ENCODE measurements at regions not wholly inside any gene's neighbourhood (a gene's known extent, or its start where the extent isn't known, plus 50 kb on each side); places are given as distances from the start of the nearest gene placed in this dataset.

DNA sequence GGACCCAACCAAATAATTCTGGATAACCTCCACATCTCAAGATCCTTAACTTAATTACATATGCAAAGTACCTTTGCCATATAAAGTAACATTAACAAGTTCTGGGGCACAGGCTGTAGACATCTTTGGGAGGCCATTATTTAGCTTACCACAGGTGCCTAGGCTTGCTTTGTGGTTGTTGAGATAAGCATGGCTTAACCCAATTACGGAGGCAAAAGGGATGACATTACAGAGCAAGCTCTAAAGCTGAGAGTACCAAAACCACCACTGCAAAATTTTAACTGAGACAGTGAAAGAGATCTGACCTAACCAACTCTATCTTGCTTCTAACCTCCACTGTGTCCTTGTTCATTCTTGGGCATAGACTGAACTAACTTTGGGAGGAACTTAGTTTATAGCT is 502.9 kb upstream of the ATXN8OS start:
- no peak overlapping the region for H3K4me2 ChIP-seq
- POLR2A ChIA-PET = no interaction called here
- H3K9me2 ChIP-seq = no peaks in the 10 kb centered on the region
- CTCF ChIA-PET = interaction anchor here (1.9 kb wide), 1 partner anchor 20 kb away, joined by 4 read pairs; no protein-coding TSS in a partner anchor
- no peak overlapping the region for H3K9ac ChIP-seq
- H3K79me2 ChIP-seq (ENCODE audit: insufficient read depth) = no peaks in the 10 kb centered on the region
- H3K9me3 ChIP-seq = no peaks in the 10 kb centered on the region
- TF ChIP-seq TCF12 (IDR thresholded peaks at IDR 0.05) (no peak), SMC3 (IDR thresholded peaks at IDR 0.05; ENCODE audit: low read depth, low read length) (no peak), IRF3 (IDR thresholded peaks at IDR 0.05; ENCODE audit: low read depth, low read length) (no peak), FOXJ3 (CRISPR knock-in tag; IDR thresholded peaks at IDR 0.05) (no peak), RCOR1 (IDR thresholded peaks at IDR 0.05; ENCODE audit: low read length) (no peak), FOSL2 (IDR thresholded peaks at IDR 0.05; ENCODE audit: borderline replicate concordance, low read depth) (no peak), TEAD4 (IDR thresholded peaks at IDR 0.05; ENCODE audit: borderline replicate concordance, insufficient read depth) (no peak), ELF1 (IDR thresholded peaks at IDR 0.05) (no peak)
- TF ChIP-seq, protein P1, sequence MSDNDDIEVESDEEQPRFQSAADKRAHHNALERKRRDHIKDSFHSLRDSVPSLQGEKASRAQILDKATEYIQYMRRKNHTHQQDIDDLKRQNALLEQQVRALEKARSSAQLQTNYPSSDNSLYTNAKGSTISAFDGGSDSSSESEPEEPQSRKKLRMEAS (IDR thresholded peaks at IDR 0.05; ENCODE audit: low read depth) = no peak
- no peak overlapping the region for H3K4me3 ChIP-seq (ENCODE audit: low read depth in 2 of 2, low read length in 1 of 2)
- no peaks in the 10 kb centered on the region for H3K36me3 ChIP-seq (replicated peaks in 1 of 2; ENCODE audit: control insufficient read depth in 1 of 2, insufficient read depth in 2 of 2, low read length in 1 of 2)
- no peaks in the 10 kb centered on the region for H3K27me3 ChIP-seq (ENCODE audit: insufficient read depth)
- H3K4me1 ChIP-seq (ENCODE audit: control insufficient read depth in 1 of 2, insufficient read depth in 2 of 2, low read depth in 1 of 2, low read length in 1 of 2) = no peaks in the 10 kb centered on the region
- no peak overlapping the region for H3K27ac ChIP-seq (ENCODE audit: low read depth in 2 of 2, low read length in 1 of 2)
- DNase-seq = no peak
- H3F3A ChIP-seq (replicated peaks; ENCODE audit: insufficient read depth) = no peaks in the 10 kb centered on the region
- no peak overlapping the region for H2AFZ ChIP-seq (ENCODE audit: low read depth)
- 43% methylated on average over 1 of the region's 1 CpG for WGBS (ENCODE audit: low lambda C conversion rate)
- H4K20me1 ChIP-seq (ENCODE audit: insufficient read depth) = no peaks in the 10 kb centered on the region

DNA sequence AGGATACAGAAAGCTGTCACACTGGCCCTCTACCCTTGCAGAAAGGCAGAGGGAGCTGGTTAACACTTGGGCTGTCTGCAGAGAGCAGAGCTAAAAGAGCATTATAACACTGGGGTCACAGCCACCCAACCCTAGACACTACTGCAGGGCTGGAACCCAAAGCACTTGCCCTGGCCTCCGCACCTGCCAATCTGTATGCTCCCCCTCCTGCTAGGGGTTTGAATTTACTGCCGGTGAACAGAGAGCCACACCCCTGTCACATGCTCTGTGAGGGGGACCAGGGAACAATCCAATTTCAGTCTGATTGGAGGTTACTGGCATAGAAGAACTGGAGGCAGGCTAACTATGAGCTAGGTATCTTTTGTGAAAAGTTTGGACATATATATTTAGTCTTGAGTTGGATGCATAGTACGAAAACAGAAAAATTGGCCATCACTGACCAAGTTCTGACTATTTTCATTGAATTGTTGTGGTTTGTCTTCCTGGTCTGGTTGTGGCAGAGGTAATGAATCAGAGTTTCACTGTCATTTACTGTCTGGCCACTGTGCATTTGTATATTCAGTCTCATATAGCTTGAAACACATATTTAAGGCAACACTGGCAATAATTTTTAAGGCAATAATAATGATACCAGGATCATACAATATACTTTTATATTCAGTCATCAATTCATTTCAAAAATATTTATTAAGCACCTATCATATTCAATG is 504.3 kb upstream of the ATXN8OS start:
- 21% methylated on average over 2 of the region's 3 CpGs for WGBS (ENCODE audit: low lambda C conversion rate)
- H3K79me2 ChIP-seq (ENCODE audit: insufficient read depth) = no peaks in the 10 kb centered on the region
- no peak overlapping the region for H3K4me2 ChIP-seq
- H3K36me3 ChIP-seq (replicated peaks in 1 of 2; ENCODE audit: control insufficient read depth in 1 of 2, insufficient read depth in 2 of 2, low read length in 1 of 2) = no peaks in the 10 kb centered on the region
- TF ChIP-seq MEF2A (IDR thresholded peaks at IDR 0.05; ENCODE audit: borderline replicate concordance, low read depth) = no peak
- TF ChIP-seq, protein P2, sequence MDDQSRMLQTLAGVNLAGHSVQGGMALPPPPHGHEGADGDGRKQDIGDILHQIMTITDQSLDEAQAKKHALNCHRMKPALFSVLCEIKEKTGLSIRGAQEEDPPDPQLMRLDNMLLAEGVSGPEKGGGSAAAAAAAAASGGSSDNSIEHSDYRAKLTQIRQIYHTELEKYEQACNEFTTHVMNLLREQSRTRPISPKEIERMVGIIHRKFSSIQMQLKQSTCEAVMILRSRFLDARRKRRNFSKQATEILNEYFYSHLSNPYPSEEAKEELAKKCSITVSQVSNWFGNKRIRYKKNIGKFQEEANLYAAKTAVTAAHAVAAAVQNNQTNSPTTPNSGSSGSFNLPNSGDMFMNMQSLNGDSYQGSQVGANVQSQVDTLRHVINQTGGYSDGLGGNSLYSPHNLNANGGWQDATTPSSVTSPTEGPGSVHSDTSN (IDR thresholded peaks at IDR 0.05) = no peak
- no peak for TF ChIP-seq EP300 (IDR thresholded peaks at IDR 0.05; ENCODE audit: borderline replicate concordance in 1 of 2, low read depth in 1 of 2, low read length in 1 of 2)
- TF ChIP-seq, protein P3, sequence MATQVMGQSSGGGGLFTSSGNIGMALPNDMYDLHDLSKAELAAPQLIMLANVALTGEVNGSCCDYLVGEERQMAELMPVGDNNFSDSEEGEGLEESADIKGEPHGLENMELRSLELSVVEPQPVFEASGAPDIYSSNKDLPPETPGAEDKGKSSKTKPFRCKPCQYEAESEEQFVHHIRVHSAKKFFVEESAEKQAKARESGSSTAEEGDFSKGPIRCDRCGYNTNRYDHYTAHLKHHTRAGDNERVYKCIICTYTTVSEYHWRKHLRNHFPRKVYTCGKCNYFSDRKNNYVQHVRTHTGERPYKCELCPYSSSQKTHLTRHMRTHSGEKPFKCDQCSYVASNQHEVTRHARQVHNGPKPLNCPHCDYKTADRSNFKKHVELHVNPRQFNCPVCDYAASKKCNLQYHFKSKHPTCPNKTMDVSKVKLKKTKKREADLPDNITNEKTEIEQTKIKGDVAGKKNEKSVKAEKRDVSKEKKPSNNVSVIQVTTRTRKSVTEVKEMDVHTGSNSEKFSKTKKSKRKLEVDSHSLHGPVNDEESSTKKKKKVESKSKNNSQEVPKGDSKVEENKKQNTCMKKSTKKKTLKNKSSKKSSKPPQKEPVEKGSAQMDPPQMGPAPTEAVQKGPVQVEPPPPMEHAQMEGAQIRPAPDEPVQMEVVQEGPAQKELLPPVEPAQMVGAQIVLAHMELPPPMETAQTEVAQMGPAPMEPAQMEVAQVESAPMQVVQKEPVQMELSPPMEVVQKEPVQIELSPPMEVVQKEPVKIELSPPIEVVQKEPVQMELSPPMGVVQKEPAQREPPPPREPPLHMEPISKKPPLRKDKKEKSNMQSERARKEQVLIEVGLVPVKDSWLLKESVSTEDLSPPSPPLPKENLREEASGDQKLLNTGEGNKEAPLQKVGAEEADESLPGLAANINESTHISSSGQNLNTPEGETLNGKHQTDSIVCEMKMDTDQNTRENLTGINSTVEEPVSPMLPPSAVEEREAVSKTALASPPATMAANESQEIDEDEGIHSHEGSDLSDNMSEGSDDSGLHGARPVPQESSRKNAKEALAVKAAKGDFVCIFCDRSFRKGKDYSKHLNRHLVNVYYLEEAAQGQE (IDR thresholded peaks at IDR 0.05; ENCODE audit: low read depth, low read length) = no peak
- TF ChIP-seq SMC3 (IDR thresholded peaks at IDR 0.05; ENCODE audit: low read depth, low read length) = no peak
- TF ChIP-seq TCF12 (IDR thresholded peaks at IDR 0.05) = no peak
- no peak for TF ChIP-seq FOSL2 (IDR thresholded peaks at IDR 0.05; ENCODE audit: borderline replicate concordance, low read depth)
- TF ChIP-seq, protein P4, sequence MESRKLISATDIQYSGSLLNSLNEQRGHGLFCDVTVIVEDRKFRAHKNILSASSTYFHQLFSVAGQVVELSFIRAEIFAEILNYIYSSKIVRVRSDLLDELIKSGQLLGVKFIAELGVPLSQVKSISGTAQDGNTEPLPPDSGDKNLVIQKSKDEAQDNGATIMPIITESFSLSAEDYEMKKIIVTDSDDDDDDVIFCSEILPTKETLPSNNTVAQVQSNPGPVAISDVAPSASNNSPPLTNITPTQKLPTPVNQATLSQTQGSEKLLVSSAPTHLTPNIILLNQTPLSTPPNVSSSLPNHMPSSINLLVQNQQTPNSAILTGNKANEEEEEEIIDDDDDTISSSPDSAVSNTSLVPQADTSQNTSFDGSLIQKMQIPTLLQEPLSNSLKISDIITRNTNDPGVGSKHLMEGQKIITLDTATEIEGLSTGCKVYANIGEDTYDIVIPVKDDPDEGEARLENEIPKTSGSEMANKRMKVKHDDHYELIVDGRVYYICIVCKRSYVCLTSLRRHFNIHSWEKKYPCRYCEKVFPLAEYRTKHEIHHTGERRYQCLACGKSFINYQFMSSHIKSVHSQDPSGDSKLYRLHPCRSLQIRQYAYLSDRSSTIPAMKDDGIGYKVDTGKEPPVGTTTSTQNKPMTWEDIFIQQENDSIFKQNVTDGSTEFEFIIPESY (IDR thresholded peaks at IDR 0.05; ENCODE audit: borderline replicate concordance, low read depth) = no peak
- TF ChIP-seq, protein P5, sequence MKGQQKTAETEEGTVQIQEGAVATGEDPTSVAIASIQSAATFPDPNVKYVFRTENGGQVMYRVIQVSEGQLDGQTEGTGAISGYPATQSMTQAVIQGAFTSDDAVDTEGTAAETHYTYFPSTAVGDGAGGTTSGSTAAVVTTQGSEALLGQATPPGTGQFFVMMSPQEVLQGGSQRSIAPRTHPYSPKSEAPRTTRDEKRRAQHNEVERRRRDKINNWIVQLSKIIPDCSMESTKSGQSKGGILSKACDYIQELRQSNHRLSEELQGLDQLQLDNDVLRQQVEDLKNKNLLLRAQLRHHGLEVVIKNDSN (IDR thresholded peaks at IDR 0.05; ENCODE audit: borderline replicate concordance, low read depth) = no peak
- no peak for TF ChIP-seq CHD2 (IDR thresholded peaks at IDR 0.05; ENCODE audit: low read length, partially characterized antibody)
- no peak for TF ChIP-seq NFIC (IDR thresholded peaks at IDR 0.05; ENCODE audit: borderline replicate concordance)
- TF ChIP-seq TEAD4 (IDR thresholded peaks at IDR 0.05; ENCODE audit: borderline replicate concordance, insufficient read depth) = no peak
- TF ChIP-seq NRF1 (IDR thresholded peaks at IDR 0.05; ENCODE audit: low read depth, low read length) = no peak
- H2AFZ ChIP-seq (ENCODE audit: low read depth) = no peak overlapping the region
- H3K9me3 ChIP-seq = no peaks in the 10 kb centered on the region
- H3K27me3 ChIP-seq (ENCODE audit: insufficient read depth) = no peaks in the 10 kb centered on the region
- CTCF ChIA-PET = no interaction called here
- H3K4me3 ChIP-seq (ENCODE audit: low read depth in 2 of 2, low read length in 1 of 2) = no peak overlapping the region
- no peaks in the 10 kb centered on the region for H3K9me2 ChIP-seq
- no peaks in the 10 kb centered on the region for H3F3A ChIP-seq (replicated peaks; ENCODE audit: insufficient read depth)
- no peak for DNase-seq
- no peak overlapping the region for H3K9ac ChIP-seq
- H4K20me1 ChIP-seq (ENCODE audit: insufficient read depth) = no peaks in the 10 kb centered on the region
- POLR2A ChIA-PET = no interaction called here
- no peaks in the 10 kb centered on the region for H3K4me1 ChIP-seq (ENCODE audit: control insufficient read depth in 1 of 2, insufficient read depth in 2 of 2, low read depth in 1 of 2, low read length in 1 of 2)
- H3K27ac ChIP-seq (ENCODE audit: low read depth in 2 of 2, low read length in 1 of 2) = no peak overlapping the region

Data from SK-N-SH (cell line).